MM.1S (cell line): ENCODE measurements at regions not wholly inside any gene's neighbourhood (a gene's known extent, or its start where the extent isn't known, plus 50 kb on each side); places are given as distances from the start of the nearest gene placed in this dataset.

Experiments
- DNase-seq: peaks from one replicate; pipeline ENCODE4 v3.0.0-alpha.2; 2015
- H2AFZ ChIP-seq: fragments of 300-600 bp; sonication (generic); 2 replicates; pipeline ENCODE4 v1.6.0; 2016; ENCODE audit warnings: antibody characterized with exemption, low read length
- H3F3A ChIP-seq: fragments of 300-600 bp; sonication (generic); 2 replicates; pipeline ENCODE4 v1.6.1; 2016; ENCODE audit warnings: mild to moderate bottlenecking, antibody characterized with exemption, low read length, moderate library complexity, mixed read lengths; ENCODE audit not compliant: insufficient read depth
- H3K27ac ChIP-seq: fragments of 300-600 bp; sonication (generic); 2 replicates; pipeline ENCODE4 v1.5.1; 2016; ENCODE audit warnings: mild to moderate bottlenecking, low read length
- H3K27me3 ChIP-seq: fragments of 300-600 bp; sonication (generic); replicated peaks from 2 replicates; pipeline ENCODE4 v1.6.0; 2016; ENCODE audit warnings: low read length; ENCODE audit not compliant: insufficient read depth
- H3K36me3 ChIP-seq: fragments of 300-600 bp; sonication (generic); replicated peaks from 2 replicates; pipeline ENCODE4 v1.6.1; 2016; ENCODE audit warnings: mild to moderate bottlenecking, low read length, mixed read lengths; ENCODE audit not compliant: insufficient read depth
- H3K4me1 ChIP-seq: fragments of 300-600 bp; sonication (generic); 2 replicates; pipeline ENCODE4 v1.6.1; 2016; ENCODE audit warnings: low read length, mixed read lengths
- H3K4me2 ChIP-seq: fragments of 300-600 bp; sonication (generic); 2 replicates; pipeline ENCODE4 v1.6.0; 2016; ENCODE audit warnings: low read depth, low read length
- H3K4me3 ChIP-seq: fragments of 300-600 bp; sonication (generic); 2 replicates; pipeline ENCODE4 v1.5.1; 2016; ENCODE audit warnings: low read length, mixed read lengths
- H3K79me2 ChIP-seq: fragments of 300-600 bp; sonication (generic); 2 replicates; pipeline ENCODE4 v1.6.1; 2016; ENCODE audit warnings: mixed run types, low read length, mixed read lengths
- H3K9ac ChIP-seq: fragments of 300-600 bp; sonication (generic); 2 replicates; pipeline ENCODE4 v1.6.1; 2016; ENCODE audit warnings: low read length, mixed read lengths
- H3K9me2 ChIP-seq: fragments of 300-600 bp; sonication (generic); replicated peaks from 2 replicates; pipeline ENCODE4 v1.6.1; 2016; ENCODE audit warnings: mild to moderate bottlenecking, low read length, mixed read lengths; ENCODE audit not compliant: insufficient read depth
- H3K9me3 ChIP-seq: fragments of 300-600 bp; sonication (generic); replicated peaks from 2 replicates; pipeline ENCODE4 v1.6.1; 2016; ENCODE audit warnings: mild to moderate bottlenecking, low read length, mixed read lengths; ENCODE audit not compliant: insufficient read depth
- H4K20me1 ChIP-seq: fragments of 300-600 bp; sonication (generic); 2 replicates; pipeline ENCODE4 v1.6.1; 2016; ENCODE audit warnings: mild to moderate bottlenecking, low read length, moderate library complexity, mixed read lengths; ENCODE audit not compliant: insufficient read depth
- EZH2 ChIP-seq: fragments of 300-600 bp; sonication (generic); optimal IDR thresholded peaks from 2 replicates; pipeline ENCODE3; 2017; ENCODE audit warnings: low read depth, mild to moderate bottlenecking, antibody characterized with exemption, low read length, mixed read lengths
- EZH2phosphoT487 ChIP-seq: fragments of 300-600 bp; sonication (generic); IDR thresholded peaks from 2 replicates; pipeline ENCODE4 v1.6.1; 2018; ENCODE audit warnings: antibody characterized with exemption, low read length
- TF ChIP-seq, protein P1 (sequence below): fragments of 300-600 bp; sonication (generic); IDR thresholded peaks from 2 replicates; pipeline ENCODE4 v1.5.1; 2016; ENCODE audit warnings: antibody characterized with exemption, low read length, mixed read lengths

DNA sequence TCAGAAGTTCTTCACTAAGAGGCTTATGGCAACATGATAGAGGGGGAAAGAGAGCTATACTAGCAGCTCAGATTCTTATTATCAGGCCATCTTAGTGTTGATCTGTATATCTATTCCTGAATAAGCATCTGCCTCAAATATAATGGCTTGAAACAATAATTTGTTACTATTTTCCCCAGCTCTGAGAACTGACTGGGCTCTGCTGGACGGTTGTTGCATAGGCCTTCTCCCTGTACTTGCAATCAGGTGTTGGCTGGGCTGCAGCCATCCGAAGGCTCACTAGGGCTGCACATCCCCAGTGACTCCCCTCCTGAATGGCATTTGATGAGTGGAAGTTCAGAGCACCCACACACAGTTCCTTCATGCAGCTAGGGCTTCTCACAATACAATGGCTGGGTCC, 116.0 kb downstream of the PROX1 start:
- no peaks in the 10 kb centered on the region for H3F3A ChIP-seq
- H3K79me2 ChIP-seq = no peaks in the 10 kb centered on the region
- no peak overlapping the region for H2AFZ ChIP-seq
- no peaks in the 10 kb centered on the region for H3K36me3 ChIP-seq
- H3K9ac ChIP-seq = no peak overlapping the region
- no peaks in the 10 kb centered on the region for H3K9me2 ChIP-seq
- H3K4me1 ChIP-seq = no peaks in the 10 kb centered on the region
- no peaks in the 10 kb centered on the region for H3K27me3 ChIP-seq
- H3K27ac ChIP-seq = no peak overlapping the region
- H3K9me3 ChIP-seq = no peaks in the 10 kb centered on the region
- H3K4me2 ChIP-seq = no peak overlapping the region
- no peak for DNase-seq
- no peak overlapping the region for H3K4me3 ChIP-seq
- no peaks in the 10 kb centered on the region for H4K20me1 ChIP-seq
- TF ChIP-seq EZH2 (no peak), EZH2phosphoT487 (no peak)
- TF ChIP-seq, protein P1, sequence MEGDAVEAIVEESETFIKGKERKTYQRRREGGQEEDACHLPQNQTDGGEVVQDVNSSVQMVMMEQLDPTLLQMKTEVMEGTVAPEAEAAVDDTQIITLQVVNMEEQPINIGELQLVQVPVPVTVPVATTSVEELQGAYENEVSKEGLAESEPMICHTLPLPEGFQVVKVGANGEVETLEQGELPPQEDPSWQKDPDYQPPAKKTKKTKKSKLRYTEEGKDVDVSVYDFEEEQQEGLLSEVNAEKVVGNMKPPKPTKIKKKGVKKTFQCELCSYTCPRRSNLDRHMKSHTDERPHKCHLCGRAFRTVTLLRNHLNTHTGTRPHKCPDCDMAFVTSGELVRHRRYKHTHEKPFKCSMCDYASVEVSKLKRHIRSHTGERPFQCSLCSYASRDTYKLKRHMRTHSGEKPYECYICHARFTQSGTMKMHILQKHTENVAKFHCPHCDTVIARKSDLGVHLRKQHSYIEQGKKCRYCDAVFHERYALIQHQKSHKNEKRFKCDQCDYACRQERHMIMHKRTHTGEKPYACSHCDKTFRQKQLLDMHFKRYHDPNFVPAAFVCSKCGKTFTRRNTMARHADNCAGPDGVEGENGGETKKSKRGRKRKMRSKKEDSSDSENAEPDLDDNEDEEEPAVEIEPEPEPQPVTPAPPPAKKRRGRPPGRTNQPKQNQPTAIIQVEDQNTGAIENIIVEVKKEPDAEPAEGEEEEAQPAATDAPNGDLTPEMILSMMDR = no peak

DNA sequence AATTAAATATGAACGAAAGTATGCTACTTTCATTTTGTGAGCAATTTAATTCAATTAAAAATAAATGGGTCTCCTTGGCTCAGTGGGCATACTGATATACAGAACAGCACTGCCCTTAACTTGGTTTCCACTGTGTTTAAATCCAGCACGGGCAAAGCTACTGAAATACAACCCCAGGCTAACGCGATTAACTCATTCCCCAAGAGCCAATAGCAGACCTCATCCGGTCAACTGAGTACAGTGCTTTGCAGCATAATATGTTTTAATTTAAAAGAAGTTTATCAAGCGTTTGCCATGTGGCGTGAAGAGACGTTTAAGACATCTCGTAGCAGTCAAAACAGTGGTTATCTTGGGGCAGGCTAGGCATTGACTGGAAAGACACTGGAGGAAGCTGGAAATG, 118.6 kb downstream of the PROX1 start:
- Histone ChIP-seq H3K9ac (no peak overlapping the region), H3K4me2 (no peak overlapping the region), H4K20me1 (no peaks in the 10 kb centered on the region), H3K36me3 (no peaks in the 10 kb centered on the region), H3K27me3 (no peaks in the 10 kb centered on the region), H3K4me3 (no peak overlapping the region), H3F3A (no peaks in the 10 kb centered on the region), H2AFZ (no peak overlapping the region), H3K4me1 (no peaks in the 10 kb centered on the region), H3K9me3 (no peaks in the 10 kb centered on the region), H3K79me2 (no peaks in the 10 kb centered on the region), H3K9me2 (no peaks in the 10 kb centered on the region), H3K27ac (no peak overlapping the region)
- TF ChIP-seq EZH2 = no peak
- DNase-seq = no peak

DNA sequence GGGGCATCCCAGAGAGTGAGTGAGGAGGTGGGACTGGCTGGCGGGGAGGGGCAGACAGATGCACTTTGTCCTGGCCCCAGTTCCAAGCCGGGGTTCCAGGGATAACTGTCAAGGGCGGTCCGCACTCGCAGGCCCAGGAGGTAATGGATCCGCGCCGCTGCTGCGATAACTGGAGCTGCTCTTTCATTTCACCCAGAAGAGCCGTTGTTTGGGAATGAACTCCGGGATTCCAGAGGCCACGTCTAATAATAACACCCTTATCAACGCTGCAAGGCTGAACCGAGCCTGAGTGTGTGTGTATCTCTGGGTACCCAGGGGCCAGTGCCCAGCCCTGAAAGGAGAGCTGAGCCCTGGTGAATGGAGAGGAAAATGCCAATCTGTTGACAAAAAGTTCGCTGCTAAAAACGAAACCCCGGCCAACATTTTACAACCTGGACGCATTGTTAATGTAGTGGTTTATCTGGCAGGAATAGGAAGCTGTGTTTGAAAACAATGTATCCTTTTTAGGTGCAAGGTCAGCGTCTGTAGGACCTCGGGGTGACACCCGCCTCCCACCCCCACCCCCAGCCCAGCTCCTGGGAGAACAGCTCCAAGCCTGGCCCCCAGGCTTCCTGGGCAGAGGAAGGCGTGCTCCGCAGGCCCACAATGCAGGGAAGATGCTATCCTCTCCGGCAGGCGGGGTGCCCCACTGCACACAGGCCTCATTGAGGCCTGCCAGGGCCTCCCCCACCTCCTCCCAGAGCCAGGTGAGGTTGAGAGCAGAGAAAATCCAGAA, 119.7 kb downstream of the PROX1 start:
- Histone ChIP-seq H3K27me3 (no peaks in the 10 kb centered on the region), H3K4me3 (no peak overlapping the region), H3K79me2 (no peaks in the 10 kb centered on the region), H2AFZ (no peak overlapping the region), H3K36me3 (no peaks in the 10 kb centered on the region), H3K27ac (no peak overlapping the region), H3F3A (no peaks in the 10 kb centered on the region), H3K9ac (no peak overlapping the region), H3K9me2 (no peaks in the 10 kb centered on the region), H3K4me1 (no peaks in the 10 kb centered on the region), H3K4me2 (no peak overlapping the region), H4K20me1 (no peaks in the 10 kb centered on the region), H3K9me3 (no peaks in the 10 kb centered on the region)
- TF ChIP-seq, protein P1 = no peak
- TF ChIP-seq EZH2phosphoT487 (no peak), EZH2 (no peak)
- no peak for DNase-seq

DNA sequence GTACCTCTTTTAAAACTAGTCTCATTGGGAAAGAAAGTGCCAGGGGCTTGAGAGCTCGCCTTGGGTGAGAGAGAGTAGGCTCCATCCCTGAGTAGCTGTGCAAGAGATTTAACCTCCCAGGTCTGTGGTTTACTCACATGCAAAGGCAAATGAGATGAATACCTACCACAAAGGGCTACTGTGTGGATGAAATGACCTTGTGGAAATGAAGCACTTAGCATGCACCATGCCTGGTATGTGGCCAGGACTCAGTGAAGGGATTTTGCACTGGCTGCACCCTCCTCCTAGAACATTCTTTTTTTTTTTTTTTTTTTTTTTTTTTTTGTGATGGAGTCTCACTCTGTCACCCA, 120.3 kb downstream of the PROX1 start:
- Histone ChIP-seq H3K4me3 (no peak overlapping the region), H3K27me3 (no peaks in the 10 kb centered on the region), H3K36me3 (no peaks in the 10 kb centered on the region), H3K79me2 (no peaks in the 10 kb centered on the region), H3K4me2 (no peak overlapping the region), H3K27ac (no peak overlapping the region), H3F3A (no peaks in the 10 kb centered on the region), H3K9ac (no peak overlapping the region), H3K9me2 (no peaks in the 10 kb centered on the region), H2AFZ (no peak overlapping the region), H3K9me3 (no peaks in the 10 kb centered on the region), H4K20me1 (no peaks in the 10 kb centered on the region), H3K4me1 (no peaks in the 10 kb centered on the region)
- DNase-seq = no peak
- TF ChIP-seq, protein P1 = no peak
- no peak for TF ChIP-seq EZH2
- TF ChIP-seq EZH2phosphoT487 = no peak
